HEK293 (cell line): ENCODE measurements at regions not wholly inside any gene's neighbourhood (a gene's known extent, or its start where the extent isn't known, plus 50 kb on each side); places are given as distances from the start of the nearest gene placed in this dataset.

Source experiments
- CTCF ChIA-PET: fragments of 350-600 bp; formaldehyde crosslinking; extraction: SDS; loops from one replicate; lab custom pipeline; 2021; ENCODE audit warnings: antibody characterized with exemption; lab: Yijun Ruan, JAX
- POLR2A ChIA-PET: fragments of 300-600 bp; formaldehyde crosslinking; extraction: SDS; loops from one replicate; lab custom pipeline; 2020; ENCODE audit warnings: antibody characterized with exemption, inconsistent platforms; lab: Yijun Ruan, JAX
- H3K27ac ChIP-seq: fragments of 200-500 bp; sonication (Bioruptor generic); 2 replicates; pipeline ENCODE4 v1.5.1; 2014; ENCODE audit warnings: low read depth, low read length, control low read depth, inconsistent platforms; ENCODE audit errors: extremely low read depth
- H3K36me3 ChIP-seq, 2 experiments: fragments of 200-500 bp in 1 of 2; sonication (Bioruptor generic) in 1 of 2; 1 replicate in 1 of 2; 2 replicates in 1 of 2; pipeline ENCODE4 v1.5.1; 2014 to 2017; ENCODE audit warnings: inconsistent platforms in 2 of 2, low read length in 2 of 2; ENCODE audit not compliant: control insufficient read depth in 2 of 2, insufficient read depth in 1 of 2
- H3K4me1 ChIP-seq: fragments of 200-500 bp; sonication (Bioruptor generic); 2 replicates; pipeline ENCODE4 v1.5.1; 2014; ENCODE audit warnings: mild to moderate bottlenecking, low read length, inconsistent platforms; ENCODE audit not compliant: control insufficient read depth, insufficient read depth
- H3K4me3 ChIP-seq: 2 replicates; pipeline ENCODE4 v1.5.1; 2011; ENCODE audit warnings: low read depth, mild to moderate bottlenecking, control low read depth, low read length, moderate library complexity
- H3K9me3 ChIP-seq: fragments of 200-500 bp; sonication (Bioruptor generic); 2 replicates; pipeline ENCODE4 v1.5.1; 2014; ENCODE audit warnings: low read depth, low read length, inconsistent platforms; ENCODE audit not compliant: control insufficient read depth, insufficient read depth
- EGR2 ChIP-seq: fragments of 450-650 bp; formaldehyde crosslinking; IDR thresholded peaks from 2 replicates; pipeline ENCODE4 v1.5.1; 2016; ENCODE audit warnings: low read depth, missing biosample characterization, missing genetic modification characterization
- HOXD13 ChIP-seq: sonication (generic); formaldehyde crosslinking; IDR thresholded peaks from 2 replicates; pipeline ENCODE4 v1.8.0; 2022; ENCODE audit warnings: missing genetic modification reagents, borderline replicate concordance
- KLF1 ChIP-seq: fragments of 450-650 bp; formaldehyde crosslinking; IDR thresholded peaks from 2 replicates; pipeline ENCODE4 v1.5.1; 2016; ENCODE audit warnings: missing biosample characterization, missing genetic modification characterization
- OSR2 ChIP-seq: fragments of 450-650 bp; formaldehyde crosslinking; IDR thresholded peaks from 2 replicates; pipeline ENCODE4 v1.5.1; 2016; ENCODE audit warnings: missing biosample characterization, missing genetic modification characterization
- SCRT1 ChIP-seq: fragments of 450-650 bp; formaldehyde crosslinking; IDR thresholded peaks from 2 replicates; pipeline ENCODE4 v1.5.1; 2016; ENCODE audit warnings: missing biosample characterization, missing genetic modification characterization, borderline replicate concordance
- SETDB1 ChIP-seq: IDR thresholded peaks from one replicate; pipeline ENCODE4 v1.6.1; 2017; ENCODE audit warnings: mild to moderate bottlenecking, low read length, moderate library complexity, mixed read lengths; ENCODE audit not compliant: insufficient read length
- SP3 ChIP-seq: fragments of 450-650 bp; formaldehyde crosslinking; IDR thresholded peaks from 2 replicates; pipeline ENCODE4 v1.5.1; 2016; ENCODE audit warnings: missing biosample characterization, missing genetic modification characterization
- ZBTB17 ChIP-seq: fragments of 450-650 bp; formaldehyde crosslinking; IDR thresholded peaks from 2 replicates; pipeline ENCODE4 v1.5.1; 2016; ENCODE audit warnings: missing biosample characterization, missing genetic modification characterization
- ZFHX2 ChIP-seq: fragments of 450-650 bp; formaldehyde crosslinking; conservative IDR thresholded peaks from 2 replicates; pipeline ENCODE4 v1.5.1; 2016; ENCODE audit warnings: missing biosample characterization, missing genetic modification characterization
- ZNF391 ChIP-seq: fragments of 450-650 bp; formaldehyde crosslinking; IDR thresholded peaks from 2 replicates; pipeline ENCODE4 v1.5.1; 2016; ENCODE audit warnings: low read depth, missing biosample characterization, missing genetic modification characterization, borderline replicate concordance
- ZNF394 ChIP-seq: fragments of 450-650 bp; formaldehyde crosslinking; IDR thresholded peaks from 2 replicates; pipeline ENCODE4 v1.5.1; 2016; ENCODE audit warnings: missing biosample characterization, missing genetic modification characterization, mild to moderate bottlenecking, moderate library complexity, borderline replicate concordance
- ZNF610 ChIP-seq: fragments of 450-650 bp; formaldehyde crosslinking; IDR thresholded peaks from 2 replicates; pipeline ENCODE4 v1.5.1; 2016; ENCODE audit warnings: missing biosample characterization, missing genetic modification characterization, borderline replicate concordance
- ZNF621 ChIP-seq: fragments of 450-650 bp; formaldehyde crosslinking; IDR thresholded peaks from 2 replicates; pipeline ENCODE4 v1.5.1; 2017; ENCODE audit warnings: missing biosample characterization, missing genetic modification characterization
- ZNF626 ChIP-seq: fragments of 450-650 bp; sonication (Bioruptor Pico); formaldehyde crosslinking; IDR thresholded peaks from 2 replicates; pipeline ENCODE4 v1.5.1; 2018; ENCODE audit warnings: missing biosample characterization, missing genetic modification characterization, inconsistent platforms
- ZNF654 ChIP-seq: fragments of 450-650 bp; formaldehyde crosslinking; IDR thresholded peaks from 2 replicates; pipeline ENCODE4 v1.5.1; 2016; ENCODE audit warnings: low read depth, missing biosample characterization, missing genetic modification characterization
- ZNF658 ChIP-seq: fragments of 450-650 bp; formaldehyde crosslinking; IDR thresholded peaks from 2 replicates; pipeline ENCODE4; 2016; ENCODE audit warnings: missing biosample characterization, missing genetic modification characterization
- ZNF660 ChIP-seq: fragments of 450-650 bp; IDR thresholded peaks from 2 replicates; pipeline ENCODE4 v1.5.1; 2018; ENCODE audit warnings: missing biosample characterization, mild to moderate bottlenecking, missing genetic modification characterization
- TF ChIP-seq, protein P1 (sequence below): fragments of 450-650 bp; formaldehyde crosslinking; IDR thresholded peaks from 2 replicates; pipeline ENCODE4 v1.5.1; 2017; ENCODE audit warnings: missing biosample characterization, missing genetic modification characterization
- TF ChIP-seq, protein P2 (sequence below): fragments of 450-650 bp; formaldehyde crosslinking; IDR thresholded peaks from 2 replicates; pipeline ENCODE4 v1.5.1; 2017; ENCODE audit warnings: missing biosample characterization, missing genetic modification characterization

DNA sequence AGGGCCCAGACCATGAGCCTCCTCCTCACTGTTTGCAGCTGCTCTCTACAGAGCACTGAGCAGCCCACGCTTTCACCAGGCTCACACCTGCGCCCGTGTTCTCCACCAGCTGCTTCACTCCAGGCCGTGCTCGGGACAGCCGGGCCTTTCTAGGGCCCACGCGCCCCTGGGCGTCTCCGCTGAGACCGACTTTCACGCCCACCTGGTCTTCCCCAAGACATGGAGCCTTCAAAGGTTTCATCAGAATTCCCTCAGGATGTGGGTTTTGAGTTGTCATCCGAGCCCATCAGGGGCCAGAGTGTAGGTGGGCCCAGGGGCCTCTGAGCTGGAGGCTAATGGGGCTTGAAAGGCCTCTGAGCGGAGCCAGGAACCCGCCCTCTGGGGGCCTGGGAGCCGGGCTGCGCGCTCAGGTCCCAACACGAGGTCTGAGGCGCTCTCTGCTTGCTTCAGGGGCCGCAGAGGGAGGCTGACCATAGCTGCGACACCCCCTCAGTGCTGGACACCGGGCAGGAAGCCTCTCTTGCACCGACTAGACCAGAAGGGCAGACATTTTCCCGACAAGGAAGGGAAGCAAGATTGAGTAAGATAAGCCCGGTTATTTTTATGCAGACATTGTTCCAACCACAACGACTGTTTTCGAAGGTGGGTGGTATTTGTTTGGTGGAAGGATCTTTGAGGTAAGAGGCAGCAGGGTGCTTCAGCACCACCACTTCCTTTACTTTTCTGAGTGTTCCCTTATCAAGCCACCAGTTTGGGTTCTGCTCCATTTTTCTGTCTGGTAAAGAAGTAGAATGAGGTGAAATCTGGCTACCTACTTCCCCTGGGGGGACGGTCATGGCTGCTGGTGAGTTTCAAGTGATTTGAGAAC is 125.0 kb upstream of the FUT8 start:
- no peaks in the 10 kb centered on the region for H3K4me1 ChIP-seq
- no peaks in the 10 kb centered on the region for H3K36me3 ChIP-seq
- H3K27ac ChIP-seq = no peak overlapping the region
- ChIA-PET CTCF (no interaction called here), POLR2A (no interaction called here)
- no peaks in the 10 kb centered on the region for H3K9me3 ChIP-seq
- TF ChIP-seq SETDB1 = no peak
- TF ChIP-seq EGR2 (tag by site-specific recombination) = peak; percentile 63
- peak; percentile 83 for TF ChIP-seq ZFHX2 (tag by site-specific recombination)
- no peak overlapping the region for H3K4me3 ChIP-seq

DNA sequence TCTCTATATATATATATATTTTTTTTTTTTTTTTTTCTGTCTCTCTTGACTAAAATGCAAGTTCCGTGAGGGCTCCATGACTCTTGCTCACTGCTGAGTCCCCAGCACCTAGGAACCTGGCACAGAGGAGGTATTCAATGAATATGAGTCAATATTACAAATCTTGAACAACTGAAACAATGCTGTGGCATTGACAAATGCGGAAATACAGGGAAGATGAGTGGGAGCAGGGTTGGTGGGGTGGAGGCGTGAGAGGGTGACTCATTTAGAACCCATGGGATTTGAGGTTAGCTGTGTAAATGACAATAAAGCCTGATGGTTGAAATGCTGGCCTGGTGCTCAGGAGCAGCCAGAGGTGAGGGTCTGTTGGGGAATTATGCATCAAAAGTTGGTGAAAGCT is 121.7 kb upstream of the FUT8 start:
- ChIA-PET CTCF (no interaction called here), POLR2A (no interaction called here)
- H3K27ac ChIP-seq = no peak overlapping the region
- H3K4me3 ChIP-seq = no peak overlapping the region
- no peaks in the 10 kb centered on the region for H3K36me3 ChIP-seq
- H3K9me3 ChIP-seq = no peaks in the 10 kb centered on the region
- TF ChIP-seq ZNF660 (tag by site-specific recombination) = no peak
- no peak for TF ChIP-seq ZBTB17 (tag by site-specific recombination)
- TF ChIP-seq ZFHX2 (tag by site-specific recombination) = peak; percentile 78
- TF ChIP-seq ZNF391 (tag by site-specific recombination) = no peak
- no peak for TF ChIP-seq ZNF654 (tag by site-specific recombination)
- TF ChIP-seq, protein P1, sequence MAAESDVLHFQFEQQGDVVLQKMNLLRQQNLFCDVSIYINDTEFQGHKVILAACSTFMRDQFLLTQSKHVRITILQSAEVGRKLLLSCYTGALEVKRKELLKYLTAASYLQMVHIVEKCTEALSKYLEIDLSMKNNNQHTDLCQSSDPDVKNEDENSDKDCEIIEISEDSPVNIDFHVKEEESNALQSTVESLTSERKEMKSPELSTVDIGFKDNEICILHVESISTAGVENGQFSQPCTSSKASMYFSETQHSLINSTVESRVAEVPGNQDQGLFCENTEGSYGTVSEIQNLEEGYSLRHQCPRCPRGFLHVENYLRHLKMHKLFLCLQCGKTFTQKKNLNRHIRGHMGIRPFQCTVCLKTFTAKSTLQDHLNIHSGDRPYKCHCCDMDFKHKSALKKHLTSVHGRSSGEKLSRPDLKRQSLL (tag by site-specific recombination) = no peak
- no peak for TF ChIP-seq ZNF658 (tag by site-specific recombination)
- no peak for TF ChIP-seq ZNF621 (tag by site-specific recombination)
- no peak for TF ChIP-seq SP3 (tag by site-specific recombination)
- TF ChIP-seq ZNF610 (tag by site-specific recombination) = no peak
- TF ChIP-seq KLF1 (tag by site-specific recombination) = no peak
- TF ChIP-seq EGR2 (tag by site-specific recombination) = peak; percentile 76
- TF ChIP-seq, protein P2, sequence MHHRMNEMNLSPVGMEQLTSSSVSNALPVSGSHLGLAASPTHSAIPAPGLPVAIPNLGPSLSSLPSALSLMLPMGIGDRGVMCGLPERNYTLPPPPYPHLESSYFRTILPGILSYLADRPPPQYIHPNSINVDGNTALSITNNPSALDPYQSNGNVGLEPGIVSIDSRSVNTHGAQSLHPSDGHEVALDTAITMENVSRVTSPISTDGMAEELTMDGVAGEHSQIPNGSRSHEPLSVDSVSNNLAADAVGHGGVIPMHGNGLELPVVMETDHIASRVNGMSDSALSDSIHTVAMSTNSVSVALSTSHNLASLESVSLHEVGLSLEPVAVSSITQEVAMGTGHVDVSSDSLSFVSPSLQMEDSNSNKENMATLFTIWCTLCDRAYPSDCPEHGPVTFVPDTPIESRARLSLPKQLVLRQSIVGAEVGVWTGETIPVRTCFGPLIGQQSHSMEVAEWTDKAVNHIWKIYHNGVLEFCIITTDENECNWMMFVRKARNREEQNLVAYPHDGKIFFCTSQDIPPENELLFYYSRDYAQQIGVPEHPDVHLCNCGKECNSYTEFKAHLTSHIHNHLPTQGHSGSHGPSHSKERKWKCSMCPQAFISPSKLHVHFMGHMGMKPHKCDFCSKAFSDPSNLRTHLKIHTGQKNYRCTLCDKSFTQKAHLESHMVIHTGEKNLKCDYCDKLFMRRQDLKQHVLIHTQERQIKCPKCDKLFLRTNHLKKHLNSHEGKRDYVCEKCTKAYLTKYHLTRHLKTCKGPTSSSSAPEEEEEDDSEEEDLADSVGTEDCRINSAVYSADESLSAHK (tag by site-specific recombination) = no peak
- TF ChIP-seq ZNF626 (tag by site-specific recombination) = no peak
- TF ChIP-seq ZNF394 (tag by site-specific recombination) = no peak
- no peak for TF ChIP-seq HOXD13 (CRISPR knock-in tag)
- TF ChIP-seq OSR2 = no peak
- no peak for TF ChIP-seq SCRT1
- TF ChIP-seq, all 188 proteins: peak for 2
- no peaks in the 10 kb centered on the region for H3K4me1 ChIP-seq
